H1 (cell line): ENCODE measurements at regions not wholly inside any gene's neighbourhood (a gene's known extent, or its start where the extent isn't known, plus 50 kb on each side); places are given as distances from the start of the nearest gene placed in this dataset.
A peak's percentile ranks its signal among the peaks of the same experiment; 100 is the strongest.

Source experiments
- CTCF ChIA-PET: fragments of 300-600 bp; sonication (Branson Sonifier 250); formaldehyde crosslinking; loops from one replicate; lab custom pipeline; 2021; ENCODE audit not compliant: partially characterized antibody; lab: Charles Lee
- POLR2A ChIA-PET: fragments of 300-600 bp; sonication (Branson Sonifier 250); formaldehyde crosslinking; loops from one replicate; lab custom pipeline; 2021; ENCODE audit warnings: inconsistent platforms; ENCODE audit not compliant: partially characterized antibody; lab: Charles Lee
- DNase-seq, 2 experiments: peaks; one replicate each; pipeline versions ENCODE4 v3.0.0 to v3.0.0-alpha.2; 2010 to 2022; ENCODE audit warnings: low spot score in 2 of 2, low read depth in 1 of 2, mixed read lengths in 1 of 2
- FAIRE-seq: peaks from 2 replicates; lab custom pipeline; 2011; peaks lifted over from hg19 to GRCh38; lab: Jason Lieb, UNC
- H2AFZ ChIP-seq: 2 replicates; pipeline ENCODE4 v1.8.1; 2012; ENCODE audit warnings: low read length, inconsistent platforms
- H2AK5ac ChIP-seq: 2 replicates; pipeline ENCODE4 v1.6.1; 2013; ENCODE audit warnings: low read depth, low read length
- H2BK120ac ChIP-seq: replicated peaks from 2 replicates; pipeline ENCODE3; 2013; ENCODE audit warnings: low read depth, low read length, inconsistent platforms
- H2BK12ac ChIP-seq: 2 replicates; pipeline ENCODE4 v1.6.1; 2013; ENCODE audit warnings: low read depth, low read length
- H2BK15ac ChIP-seq: 2 replicates; pipeline ENCODE4 v1.6.1; 2013; ENCODE audit warnings: low read length
- H2BK20ac ChIP-seq: 2 replicates; pipeline ENCODE4 v1.6.1; 2013; ENCODE audit warnings: low read length
- H2BK5ac ChIP-seq: 2 replicates; pipeline ENCODE4 v1.6.1; 2013; ENCODE audit warnings: low read depth, low read length
- H3K14ac ChIP-seq: 2 replicates; pipeline ENCODE4 v1.6.1; 2013; ENCODE audit warnings: inconsistent platforms; ENCODE audit not compliant: insufficient read length
- H3K18ac ChIP-seq: 2 replicates; pipeline ENCODE4 v1.6.1; 2013; ENCODE audit warnings: low read length; ENCODE audit errors: extremely low read depth
- H3K23ac ChIP-seq: 2 replicates; pipeline ENCODE4 v1.6.1; 2013; ENCODE audit warnings: inconsistent platforms; ENCODE audit not compliant: insufficient read length
- H3K23me2 ChIP-seq: 2 replicates; pipeline ENCODE4 v1.6.1; 2013; ENCODE audit warnings: low read depth, low read length
- H3K27ac ChIP-seq: 2 replicates; pipeline ENCODE4 v1.6.1; 2011; ENCODE audit warnings: low read depth, low read length, inconsistent platforms
- H3K27me3 ChIP-seq, 4 experiments: replicated peaks in 1 of 4; 1 replicate in 1 of 4; 2 replicates in 3 of 4; pipeline versions ENCODE4 v1.6.1 to v1.8.1; 2011 to 2013; ENCODE audit warnings: low read length in 3 of 4, mild to moderate bottlenecking in 3 of 4, inconsistent platforms in 2 of 4, mixed read lengths in 2 of 4, moderate library complexity in 1 of 4; ENCODE audit not compliant: control insufficient read depth in 3 of 4, insufficient read depth in 3 of 4; ENCODE audit errors: extremely low read depth in 1 of 4
- H3K36me3 ChIP-seq, 4 experiments: 2 replicates each; pipeline versions ENCODE4 v1.6.1 to v1.8.1; 2011 to 2013; ENCODE audit warnings: mild to moderate bottlenecking in 4 of 4, low read length in 3 of 4, moderate library complexity in 2 of 4, control low read depth in 1 of 4, inconsistent platforms in 1 of 4; ENCODE audit not compliant: insufficient read depth in 4 of 4, control insufficient read depth in 2 of 4
- H3K4ac ChIP-seq: replicated peaks from 2 replicates; pipeline ENCODE3; 2013; ENCODE audit warnings: low read length, low read depth, mixed read lengths, inconsistent platforms; ENCODE audit not compliant: insufficient read length
- H3K4me1 ChIP-seq, 4 experiments: replicated peaks in 1 of 4; 1 replicate in 1 of 4; 2 replicates in 3 of 4; pipeline versions ENCODE4 v1.6.1 to v1.8.1; 2011 to 2013; ENCODE audit warnings: low read length in 3 of 4, inconsistent platforms in 2 of 4, mixed read lengths in 1 of 4; ENCODE audit not compliant: insufficient read depth in 4 of 4, control insufficient read depth in 3 of 4
- H3K4me2 ChIP-seq, 2 experiments: 2 replicates each; pipeline versions ENCODE4 v1.6.1 to v1.8.1; 2011 to 2013; ENCODE audit warnings: low read depth in 2 of 2, low read length in 2 of 2, control low read depth in 1 of 2, inconsistent platforms in 1 of 2, mild to moderate bottlenecking in 1 of 2; ENCODE audit not compliant: insufficient read depth in 1 of 2
- H3K4me3 ChIP-seq, 4 experiments: fragments of 200-600, 300-600 bp in 1 of 4; sonication (generic), shearing (Covaris generic), sonication (Bioruptor Twin) in 1 of 4; 2 replicates each; pipeline versions ENCODE4 v1.5.1 to v1.8.1; 2011 to 2016; ENCODE audit warnings: low read length in 4 of 4, low read depth in 3 of 4, control low read depth in 2 of 4, inconsistent platforms in 2 of 4, mild to moderate bottlenecking in 2 of 4, mixed read lengths in 1 of 4, moderate library complexity in 1 of 4; ENCODE audit not compliant: insufficient read depth in 2 of 4; ENCODE audit errors: extremely low read depth in 1 of 4
- H3K56ac ChIP-seq: replicated peaks from 2 replicates; pipeline ENCODE3; 2013; ENCODE audit warnings: low read depth, mild to moderate bottlenecking, mixed read lengths, low read length, inconsistent platforms; ENCODE audit not compliant: insufficient read length
- H3K79me1 ChIP-seq: 2 replicates; pipeline ENCODE4 v1.6.1; 2013; ENCODE audit warnings: low read depth, low read length, control low read depth
- H3K79me2 ChIP-seq, 2 experiments: 2 replicates each; pipeline versions ENCODE4 v1.6.1 to v1.8.1; 2012 to 2013; ENCODE audit warnings: low read length in 2 of 2, mild to moderate bottlenecking in 2 of 2, inconsistent platforms in 1 of 2; ENCODE audit not compliant: insufficient read depth in 2 of 2, control insufficient read depth in 1 of 2
- H3K9ac ChIP-seq, 4 experiments: replicated peaks in 1 of 4; 1 replicate in 1 of 4; 2 replicates in 3 of 4; pipeline versions ENCODE4 v1.6.1 to v1.8.1; 2011 to 2013; ENCODE audit warnings: low read depth in 3 of 4, low read length in 3 of 4, control low read depth in 2 of 4, mild to moderate bottlenecking in 2 of 4, moderate library complexity in 2 of 4, inconsistent platforms in 1 of 4; ENCODE audit errors: extremely low read depth in 1 of 4
- H3K9me3 ChIP-seq, 2 experiments: 2 replicates each; pipeline versions ENCODE4 v1.6.1 to v1.8.1; 2012 to 2013; ENCODE audit warnings: mild to moderate bottlenecking in 2 of 2, moderate library complexity in 2 of 2, control low read depth in 1 of 2, inconsistent platforms in 1 of 2, low read depth in 1 of 2, low read length in 1 of 2, mixed read lengths in 1 of 2; ENCODE audit not compliant: insufficient read depth in 2 of 2
- H4K20me1 ChIP-seq, 2 experiments: replicated peaks in 1 of 2; 2 replicates each; pipeline versions ENCODE3 to v1.8.1; 2011 to 2013; ENCODE audit warnings: inconsistent platforms in 2 of 2, low read length in 2 of 2, mild to moderate bottlenecking in 1 of 2; ENCODE audit not compliant: insufficient read depth in 2 of 2, control insufficient read depth in 1 of 2
- H4K5ac ChIP-seq: 2 replicates; pipeline ENCODE4 v1.6.1; 2013; ENCODE audit warnings: low read length, low read depth, mixed read lengths, inconsistent platforms; ENCODE audit not compliant: insufficient read length
- H4K8ac ChIP-seq: 2 replicates; pipeline ENCODE4 v1.8.0; 2013; ENCODE audit warnings: mild to moderate bottlenecking, moderate library complexity, low read length, inconsistent platforms; ENCODE audit not compliant: insufficient read depth; ENCODE audit errors: extremely low read depth
- H4K91ac ChIP-seq: replicated peaks from 2 replicates; pipeline ENCODE3; 2013; ENCODE audit warnings: low read length, mixed read lengths, inconsistent platforms; ENCODE audit not compliant: insufficient read length
- EP300 ChIP-seq, 2 experiments: IDR thresholded peaks; 1 replicate in 1 of 2; 2 replicates in 1 of 2; pipeline ENCODE4 v1.6.1; 2011 to 2012; ENCODE audit warnings: low read depth in 2 of 2, low read length in 2 of 2, mild to moderate bottlenecking in 2 of 2, borderline replicate concordance in 1 of 2, inconsistent platforms in 1 of 2, moderate library complexity in 1 of 2
- JUND ChIP-seq: IDR thresholded peaks from 2 replicates; pipeline ENCODE4 v1.6.1; 2011; ENCODE audit warnings: mild to moderate bottlenecking, improper control_type of control experiment, low read length
- PHF8 ChIP-seq: fragments of 200-600 bp; sonication (generic); conservative IDR thresholded peaks from 2 replicates; pipeline ENCODE4 v1.7.1; 2012; ENCODE audit warnings: low read depth, mild to moderate bottlenecking, inconsistent platforms, low read length, moderate library complexity
- POLR2A ChIP-seq, 2 experiments: IDR thresholded peaks; 1 replicate in 1 of 2; 2 replicates in 1 of 2; pipeline ENCODE4 v1.6.1; 2011; ENCODE audit warnings: low read depth in 2 of 2, low read length in 2 of 2, mild to moderate bottlenecking in 2 of 2; ENCODE audit errors: control extremely low read depth in 1 of 2
- RAD21 ChIP-seq, 2 experiments: IDR thresholded peaks in 1 of 2; conservative IDR thresholded peaks in 1 of 2; 2 replicates each; pipeline ENCODE4 v1.6.1; 2011; ENCODE audit warnings: low read depth in 2 of 2, low read length in 2 of 2, improper control_type of control experiment in 1 of 2, inconsistent platforms in 1 of 2, mild to moderate bottlenecking in 1 of 2, moderate library complexity in 1 of 2
- RNF2 ChIP-seq: fragments of 200-900, 300-1000 bp; sonication (generic); IDR thresholded peaks from 2 replicates; pipeline ENCODE4 v1.7.1; 2016; ENCODE audit warnings: borderline replicate concordance, low read depth, mild to moderate bottlenecking, antibody characterized with exemption, low read length; ENCODE audit not compliant: poor library complexity, severe bottlenecking; ENCODE audit errors: missing control alignments
- TEAD4 ChIP-seq: IDR thresholded peaks from 2 replicates; pipeline ENCODE4 v1.6.1; 2012; ENCODE audit warnings: low read depth, low read length, inconsistent platforms, mixed read lengths
- WGBS, 2 experiments: shearing (Covaris generic) in 1 of 2; methylation state at CpG; one replicate each; pipeline versions ENCODE4 v1.1.6 to v1.1.7; 2013 to 2015; ENCODE audit warnings: low lambda C conversion rate in 2 of 2, mixed read lengths in 2 of 2, inconsistent platforms in 1 of 2, low coverage in 1 of 2, missing lambda C conversion rate in 1 of 2; ENCODE audit not compliant: insufficient replicate concordance in 2 of 2, insufficient coverage in 1 of 2, insufficient read length in 1 of 2; ENCODE audit errors: extremely low coverage in 1 of 2, missing lambda C conversion rate in 1 of 2; 5-methylcytosine and 5-hydroxymethylcytosine counted together
- TF ChIP-seq, protein P1 (sequence below), 3 experiments: IDR thresholded peaks; 1 replicate in 2 of 3; 2 replicates in 1 of 3; pipeline versions ENCODE4 v1.5.1 to v1.6.1; 2011; ENCODE audit warnings: low read length in 3 of 3, mild to moderate bottlenecking in 3 of 3, inconsistent platforms in 2 of 3, low read depth in 1 of 3, moderate library complexity in 1 of 3; ENCODE audit not compliant: insufficient read depth in 1 of 3; ENCODE audit errors: control extremely low read depth in 1 of 3

DNA sequence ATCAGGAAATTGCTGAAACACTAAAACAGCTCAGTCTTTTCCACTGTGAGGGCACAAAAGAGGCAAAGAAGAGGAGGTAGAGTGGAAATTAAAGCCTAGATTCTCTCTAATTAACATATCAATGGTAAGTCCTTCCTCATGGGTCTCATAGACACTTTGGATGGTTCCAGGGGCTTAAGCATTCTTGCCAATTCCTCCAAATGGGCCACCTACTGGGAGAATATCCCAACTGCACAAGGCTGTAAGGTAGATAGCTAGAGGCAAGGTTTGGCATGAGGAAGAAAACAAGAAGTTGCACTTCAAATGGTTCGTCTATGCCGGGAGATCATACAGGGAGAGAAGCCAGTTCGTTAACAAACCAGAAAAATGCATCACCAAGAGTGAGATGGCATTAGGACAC lies 107.6 kb upstream of the KHDRBS2 start:
- Histone ChIP-seq H3K23me2 (no peaks in the 10 kb centered on the region), H4K20me1 (no peaks in the 10 kb centered on the region), H3K9me3 (no peaks in the 10 kb centered on the region), H3K18ac (no peak overlapping the region), H3K79me1 (no peaks in the 10 kb centered on the region), H2BK5ac (no peak overlapping the region), H4K8ac (no peak overlapping the region), H3K79me2 (no peaks in the 10 kb centered on the region), H3K27me3 (no peaks in the 10 kb centered on the region), H3K4ac (no peak overlapping the region)
- peak; percentile 88 for FAIRE-seq
- no peak for TF ChIP-seq POLR2A (IDR thresholded peaks at IDR 0.05; ENCODE audit: control extremely low read depth in 1 of 2, low read depth in 2 of 2, low read length in 2 of 2)
- no peak for TF ChIP-seq EP300 (IDR thresholded peaks at IDR 0.05; ENCODE audit: borderline replicate concordance in 1 of 2, low read depth in 2 of 2, low read length in 2 of 2)
- TF ChIP-seq, protein P1, sequence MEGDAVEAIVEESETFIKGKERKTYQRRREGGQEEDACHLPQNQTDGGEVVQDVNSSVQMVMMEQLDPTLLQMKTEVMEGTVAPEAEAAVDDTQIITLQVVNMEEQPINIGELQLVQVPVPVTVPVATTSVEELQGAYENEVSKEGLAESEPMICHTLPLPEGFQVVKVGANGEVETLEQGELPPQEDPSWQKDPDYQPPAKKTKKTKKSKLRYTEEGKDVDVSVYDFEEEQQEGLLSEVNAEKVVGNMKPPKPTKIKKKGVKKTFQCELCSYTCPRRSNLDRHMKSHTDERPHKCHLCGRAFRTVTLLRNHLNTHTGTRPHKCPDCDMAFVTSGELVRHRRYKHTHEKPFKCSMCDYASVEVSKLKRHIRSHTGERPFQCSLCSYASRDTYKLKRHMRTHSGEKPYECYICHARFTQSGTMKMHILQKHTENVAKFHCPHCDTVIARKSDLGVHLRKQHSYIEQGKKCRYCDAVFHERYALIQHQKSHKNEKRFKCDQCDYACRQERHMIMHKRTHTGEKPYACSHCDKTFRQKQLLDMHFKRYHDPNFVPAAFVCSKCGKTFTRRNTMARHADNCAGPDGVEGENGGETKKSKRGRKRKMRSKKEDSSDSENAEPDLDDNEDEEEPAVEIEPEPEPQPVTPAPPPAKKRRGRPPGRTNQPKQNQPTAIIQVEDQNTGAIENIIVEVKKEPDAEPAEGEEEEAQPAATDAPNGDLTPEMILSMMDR (IDR thresholded peaks at IDR 0.05; ENCODE audit: control extremely low read depth in 1 of 3, insufficient read depth in 1 of 3, low read depth in 1 of 3, low read length in 3 of 3) = peak in 1 of 3 experiments; percentile 32; a peak in 1 of 4 replicates
- TF ChIP-seq JUND = no peak
- TF ChIP-seq RNF2 = no peak
- 0 out of 2 replicates have a peak, but pooled peaks have one; percentile 15 for TF ChIP-seq TEAD4
- TF ChIP-seq RAD21 (IDR thresholded peaks at IDR 0.05 in 1 of 2, conservative IDR thresholded peaks at IDR 0.05 in 1 of 2; ENCODE audit: low read depth in 2 of 2, low read length in 2 of 2) = peak; percentile 23 to 47; a peak in 3 of 4 replicates
- no peak for TF ChIP-seq PHF8
- TF ChIP-seq, all 59 proteins: peak for 3
- H3K23ac ChIP-seq = no peak overlapping the region
- H2BK12ac ChIP-seq = 0 out of 2 replicates have a peak overlapping the region, but pooled peaks have one; percentile 4
- no peak overlapping the region for H3K4me3 ChIP-seq
- no peak overlapping the region for H3K14ac ChIP-seq
- H4K91ac ChIP-seq = no peak overlapping the region
- no peak overlapping the region for H3K27ac ChIP-seq
- no peak overlapping the region for H2BK15ac ChIP-seq
- 83% methylated on average over 3 of the region's 3 CpGs; no CpG with 5 or more reads in 1 of the 2 experiments for WGBS, 2 experiments
- no peak overlapping the region for H3K56ac ChIP-seq
- H3K36me3 ChIP-seq = no peaks in the 10 kb centered on the region
- H3K4me2 ChIP-seq = no peak overlapping the region
- no peak overlapping the region for H2AK5ac ChIP-seq
- no peak overlapping the region for H2BK120ac ChIP-seq
- no peak overlapping the region for H4K5ac ChIP-seq
- H3K4me1 ChIP-seq = peaks cover 0 to 6% (median 3%) of the 10 kb centered on the region in 4 experiments; a peak in 4 of 7 replicates
- no peak overlapping the region for H2BK20ac ChIP-seq
- DNase-seq = peak in 1 of 2 experiments; percentile 21
- peak overlapping the region; percentile 73; the same call in 1 of the 2 replicates for H2AFZ ChIP-seq
- ChIA-PET CTCF (interaction anchor here (0.9 to 1.5 kb wide), 9 partner anchors 9 to 388 kb away, joined by 3 to 9 read pairs (median 3); no protein-coding TSS in a partner anchor), POLR2A (no interaction called here)
- no peak overlapping the region for H3K9ac ChIP-seq
